ENCODE measurements at regions not wholly inside any gene's neighbourhood (a gene's known extent, or its start where the extent isn't known, plus 50 kb on each side); places are given as distances from the start of the nearest gene placed in this dataset.

DNA sequence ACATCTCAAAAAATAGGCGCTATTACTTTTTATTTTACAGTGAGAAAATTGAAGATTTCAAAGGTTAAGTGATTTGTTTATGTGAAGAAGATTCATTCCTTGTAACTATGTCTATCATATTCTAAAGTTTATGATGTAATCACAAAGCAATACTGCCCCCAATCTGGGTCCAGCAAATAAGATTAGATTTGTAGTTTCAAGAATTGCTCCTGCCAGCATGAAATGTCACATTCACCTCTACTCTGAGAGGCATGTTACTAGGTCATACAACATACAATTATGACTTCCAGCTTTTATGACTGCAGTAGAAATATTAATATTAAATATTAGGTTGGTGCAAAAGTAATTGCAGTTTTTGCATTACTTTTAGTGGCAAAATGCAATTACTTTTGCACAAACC is 976.2 kb downstream of the FSTL5 start:
- Histone ChIP-seq H3K4me1 (ENCODE audit: insufficient read depth, low read length, poor library complexity, severe bottlenecking) (no peaks in the 10 kb centered on the region), H3K27me3 (replicated peaks; ENCODE audit: insufficient read depth, low read depth, low read length, poor library complexity) (no peaks in the 10 kb centered on the region), H3K27ac (ENCODE audit: low read depth, low read length, poor library complexity, severe bottlenecking) (no peak overlapping the region), H3K36me3 (ENCODE audit: insufficient read depth, low read length, poor library complexity, severe bottlenecking) (no peaks in the 10 kb centered on the region), H3K4me3 (ENCODE audit: low read depth, low read length, poor library complexity, severe bottlenecking) (no peak overlapping the region), H3K9me3 (ENCODE audit: low read depth, low read length, poor library complexity, severe bottlenecking) (no peaks in the 10 kb centered on the region)
- ChIA-PET CTCF (no interaction called here), POLR2A (ENCODE audit: low non-redundant PET) (no interaction called here)
- no peak for DNase-seq (ENCODE audit: low spot score)
- intact Hi-C loops (cut with micrococcal nuclease; ENCODE audit: unreplicated experiment), result no loop called here
- BruUV-seq (replicated peaks), result no TSS peak
- TF ChIP-seq EZH2 (IDR thresholded peaks at IDR 0.05; ENCODE audit: borderline replicate concordance, low read depth, low read length, poor library complexity, severe bottlenecking), result no peak
- TF ChIP-seq, protein P1, sequence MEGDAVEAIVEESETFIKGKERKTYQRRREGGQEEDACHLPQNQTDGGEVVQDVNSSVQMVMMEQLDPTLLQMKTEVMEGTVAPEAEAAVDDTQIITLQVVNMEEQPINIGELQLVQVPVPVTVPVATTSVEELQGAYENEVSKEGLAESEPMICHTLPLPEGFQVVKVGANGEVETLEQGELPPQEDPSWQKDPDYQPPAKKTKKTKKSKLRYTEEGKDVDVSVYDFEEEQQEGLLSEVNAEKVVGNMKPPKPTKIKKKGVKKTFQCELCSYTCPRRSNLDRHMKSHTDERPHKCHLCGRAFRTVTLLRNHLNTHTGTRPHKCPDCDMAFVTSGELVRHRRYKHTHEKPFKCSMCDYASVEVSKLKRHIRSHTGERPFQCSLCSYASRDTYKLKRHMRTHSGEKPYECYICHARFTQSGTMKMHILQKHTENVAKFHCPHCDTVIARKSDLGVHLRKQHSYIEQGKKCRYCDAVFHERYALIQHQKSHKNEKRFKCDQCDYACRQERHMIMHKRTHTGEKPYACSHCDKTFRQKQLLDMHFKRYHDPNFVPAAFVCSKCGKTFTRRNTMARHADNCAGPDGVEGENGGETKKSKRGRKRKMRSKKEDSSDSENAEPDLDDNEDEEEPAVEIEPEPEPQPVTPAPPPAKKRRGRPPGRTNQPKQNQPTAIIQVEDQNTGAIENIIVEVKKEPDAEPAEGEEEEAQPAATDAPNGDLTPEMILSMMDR (conservative IDR thresholded peaks at IDR 0.05; ENCODE audit: low read depth, low read length), result no peak

DNA sequence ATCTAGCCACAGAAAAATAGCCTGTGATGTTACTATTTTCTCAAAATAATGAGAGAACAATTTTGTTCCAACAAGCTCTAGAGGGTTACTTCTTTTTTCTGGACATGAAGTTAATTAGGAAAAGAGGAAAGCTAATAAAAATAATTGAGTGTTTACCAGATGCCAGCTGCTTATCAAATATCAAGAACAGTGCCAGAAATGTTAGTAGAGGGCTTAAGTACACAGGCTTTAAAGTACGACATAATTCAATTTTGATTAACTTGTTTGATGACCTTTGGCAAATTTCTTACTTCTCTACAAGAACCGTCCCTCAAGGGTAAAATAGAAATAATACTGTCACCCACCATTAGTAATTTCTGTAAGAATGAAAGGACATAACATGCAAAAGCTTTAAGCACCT is 977.0 kb downstream of the FSTL5 start:
- Histone ChIP-seq H3K9me3 (ENCODE audit: low read depth, low read length, poor library complexity, severe bottlenecking) (no peaks in the 10 kb centered on the region), H3K4me3 (ENCODE audit: low read depth, low read length, poor library complexity, severe bottlenecking) (no peak overlapping the region), H3K27me3 (replicated peaks; ENCODE audit: insufficient read depth, low read depth, low read length, poor library complexity) (no peaks in the 10 kb centered on the region), H3K4me1 (ENCODE audit: insufficient read depth, low read length, poor library complexity, severe bottlenecking) (no peaks in the 10 kb centered on the region), H3K27ac (ENCODE audit: low read depth, low read length, poor library complexity, severe bottlenecking) (no peak overlapping the region), H3K36me3 (ENCODE audit: insufficient read depth, low read length, poor library complexity, severe bottlenecking) (no peaks in the 10 kb centered on the region)
- ChIA-PET POLR2A (ENCODE audit: low non-redundant PET) (no interaction called here), CTCF (no interaction called here)
- BruUV-seq (replicated peaks), result no TSS peak
- intact Hi-C loops (cut with micrococcal nuclease; ENCODE audit: unreplicated experiment), result no loop called here
- DNase-seq (ENCODE audit: low spot score), result no peak
- no peak for TF ChIP-seq EZH2 (IDR thresholded peaks at IDR 0.05; ENCODE audit: borderline replicate concordance, low read depth, low read length, poor library complexity, severe bottlenecking)
- TF ChIP-seq, protein P1 (conservative IDR thresholded peaks at IDR 0.05; ENCODE audit: low read depth, low read length), result no peak

- H3K27me3 ChIP-seq (replicated peaks; ENCODE audit: insufficient read depth, low read depth, low read length, poor library complexity), result no peaks in the 10 kb centered on the region
- intact Hi-C loops (cut with micrococcal nuclease; ENCODE audit: unreplicated experiment), result no loop called here
- H3K9me3 ChIP-seq (ENCODE audit: low read depth, low read length, poor library complexity, severe bottlenecking), result no peaks in the 10 kb centered on the region
- no peaks in the 10 kb centered on the region for H3K4me1 ChIP-seq (ENCODE audit: insufficient read depth, low read length, poor library complexity, severe bottlenecking)
- no TSS peak for BruUV-seq (replicated peaks)
- H3K27ac ChIP-seq (ENCODE audit: low read depth, low read length, poor library complexity, severe bottlenecking), result no peak overlapping the region
- CTCF ChIA-PET, result no interaction called here
- POLR2A ChIA-PET (ENCODE audit: low non-redundant PET), result no interaction called here
- no peak overlapping the region for H3K4me3 ChIP-seq (ENCODE audit: low read depth, low read length, poor library complexity, severe bottlenecking)
- no peaks in the 10 kb centered on the region for H3K36me3 ChIP-seq (ENCODE audit: insufficient read depth, low read length, poor library complexity, severe bottlenecking)
- no peak for TF ChIP-seq EZH2 (IDR thresholded peaks at IDR 0.05; ENCODE audit: borderline replicate concordance, low read depth, low read length, poor library complexity, severe bottlenecking)
- TF ChIP-seq, protein P1 (conservative IDR thresholded peaks at IDR 0.05; ENCODE audit: low read depth, low read length), result no peak
- DNase-seq (ENCODE audit: low spot score), result no peak
Observed at GRCh38 chr4:161186012-161186411, 977.8 kb downstream of the FSTL5 start.
